WTC11 (cell line): ENCODE measurements at regions not wholly inside any gene's neighbourhood (a gene's known extent, or its start where the extent isn't known, plus 50 kb on each side); places are given as distances from the start of the nearest gene placed in this dataset.

Experiments used
- ATF2 ChIP-seq: sonication (generic); formaldehyde crosslinking; IDR thresholded peaks from 2 replicates; pipeline ENCODE4 v1.8.1; 2022; ENCODE audit warnings: low read depth, missing genetic modification reagents, borderline replicate concordance
- CREB1 ChIP-seq: sonication (generic); formaldehyde crosslinking; IDR thresholded peaks from 2 replicates; pipeline ENCODE4 v1.8.0; 2023; ENCODE audit warnings: mild to moderate bottlenecking, missing genetic modification reagents
- HMGXB4 ChIP-seq: sonication (generic); formaldehyde crosslinking; IDR thresholded peaks from 2 replicates; pipeline ENCODE4 v1.8.1; 2023; ENCODE audit warnings: mild to moderate bottlenecking, moderate library complexity, missing genetic modification reagents
- NR2C2 ChIP-seq: sonication (generic); formaldehyde crosslinking; IDR thresholded peaks from 2 replicates; pipeline ENCODE4 v1.8.0; 2022; ENCODE audit warnings: mild to moderate bottlenecking, missing genetic modification reagents
- ZNF512 ChIP-seq: sonication (generic); formaldehyde crosslinking; IDR thresholded peaks from 2 replicates; pipeline ENCODE4 v1.8.1; 2022; ENCODE audit warnings: missing genetic modification reagents, borderline replicate concordance
- TF ChIP-seq, protein P1 (sequence below): sonication (generic); formaldehyde crosslinking; IDR thresholded peaks from 2 replicates; pipeline ENCODE4 v1.8.0; 2022; ENCODE audit warnings: mild to moderate bottlenecking, missing genetic modification reagents
- TF ChIP-seq, protein P2 (sequence below): fragments of 200-600 bp; IDR thresholded peaks from 2 replicates; pipeline ENCODE4 v1.8.0; 2022; ENCODE audit warnings: antibody characterized with exemption

DNA sequence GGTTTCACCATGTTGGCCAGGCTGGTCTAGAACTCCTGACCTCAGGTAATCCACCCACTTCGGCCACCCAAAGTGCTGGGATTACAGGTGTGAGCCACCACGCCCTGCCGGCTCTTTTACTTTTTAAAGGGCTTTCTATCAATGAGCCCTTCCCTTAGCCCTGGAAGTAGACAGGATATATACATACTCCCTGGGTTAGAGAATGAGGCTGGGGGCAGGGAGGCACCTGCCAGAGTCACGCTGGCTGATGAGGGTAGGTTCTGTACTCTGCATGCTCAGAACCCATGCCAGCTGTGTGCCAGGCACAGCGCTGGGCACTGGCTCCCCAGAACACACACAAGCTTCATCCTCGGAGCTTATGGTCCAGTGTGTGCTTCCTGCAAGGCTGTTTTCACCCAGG is 113.6 kb upstream of the IPO9 start:
- TF ChIP-seq ATF2 (CRISPR knock-in tag): no peak
- no peak for TF ChIP-seq ZNF512 (CRISPR knock-in tag)
- TF ChIP-seq, protein P1, sequence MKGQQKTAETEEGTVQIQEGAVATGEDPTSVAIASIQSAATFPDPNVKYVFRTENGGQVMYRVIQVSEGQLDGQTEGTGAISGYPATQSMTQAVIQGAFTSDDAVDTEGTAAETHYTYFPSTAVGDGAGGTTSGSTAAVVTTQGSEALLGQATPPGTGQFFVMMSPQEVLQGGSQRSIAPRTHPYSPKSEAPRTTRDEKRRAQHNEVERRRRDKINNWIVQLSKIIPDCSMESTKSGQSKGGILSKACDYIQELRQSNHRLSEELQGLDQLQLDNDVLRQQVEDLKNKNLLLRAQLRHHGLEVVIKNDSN (CRISPR knock-in tag): no peak
- TF ChIP-seq NR2C2 (CRISPR knock-in tag): no peak
- TF ChIP-seq, protein P2, sequence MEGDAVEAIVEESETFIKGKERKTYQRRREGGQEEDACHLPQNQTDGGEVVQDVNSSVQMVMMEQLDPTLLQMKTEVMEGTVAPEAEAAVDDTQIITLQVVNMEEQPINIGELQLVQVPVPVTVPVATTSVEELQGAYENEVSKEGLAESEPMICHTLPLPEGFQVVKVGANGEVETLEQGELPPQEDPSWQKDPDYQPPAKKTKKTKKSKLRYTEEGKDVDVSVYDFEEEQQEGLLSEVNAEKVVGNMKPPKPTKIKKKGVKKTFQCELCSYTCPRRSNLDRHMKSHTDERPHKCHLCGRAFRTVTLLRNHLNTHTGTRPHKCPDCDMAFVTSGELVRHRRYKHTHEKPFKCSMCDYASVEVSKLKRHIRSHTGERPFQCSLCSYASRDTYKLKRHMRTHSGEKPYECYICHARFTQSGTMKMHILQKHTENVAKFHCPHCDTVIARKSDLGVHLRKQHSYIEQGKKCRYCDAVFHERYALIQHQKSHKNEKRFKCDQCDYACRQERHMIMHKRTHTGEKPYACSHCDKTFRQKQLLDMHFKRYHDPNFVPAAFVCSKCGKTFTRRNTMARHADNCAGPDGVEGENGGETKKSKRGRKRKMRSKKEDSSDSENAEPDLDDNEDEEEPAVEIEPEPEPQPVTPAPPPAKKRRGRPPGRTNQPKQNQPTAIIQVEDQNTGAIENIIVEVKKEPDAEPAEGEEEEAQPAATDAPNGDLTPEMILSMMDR: no peak
- no peak for TF ChIP-seq CREB1 (CRISPR knock-in tag)
- no peak for TF ChIP-seq HMGXB4
